ENCODE measurements at regions not wholly inside any gene's neighbourhood (a gene's known extent, or its start where the extent isn't known, plus 50 kb on each side); places are given as distances from the start of the nearest gene placed in this dataset.

DNA sequence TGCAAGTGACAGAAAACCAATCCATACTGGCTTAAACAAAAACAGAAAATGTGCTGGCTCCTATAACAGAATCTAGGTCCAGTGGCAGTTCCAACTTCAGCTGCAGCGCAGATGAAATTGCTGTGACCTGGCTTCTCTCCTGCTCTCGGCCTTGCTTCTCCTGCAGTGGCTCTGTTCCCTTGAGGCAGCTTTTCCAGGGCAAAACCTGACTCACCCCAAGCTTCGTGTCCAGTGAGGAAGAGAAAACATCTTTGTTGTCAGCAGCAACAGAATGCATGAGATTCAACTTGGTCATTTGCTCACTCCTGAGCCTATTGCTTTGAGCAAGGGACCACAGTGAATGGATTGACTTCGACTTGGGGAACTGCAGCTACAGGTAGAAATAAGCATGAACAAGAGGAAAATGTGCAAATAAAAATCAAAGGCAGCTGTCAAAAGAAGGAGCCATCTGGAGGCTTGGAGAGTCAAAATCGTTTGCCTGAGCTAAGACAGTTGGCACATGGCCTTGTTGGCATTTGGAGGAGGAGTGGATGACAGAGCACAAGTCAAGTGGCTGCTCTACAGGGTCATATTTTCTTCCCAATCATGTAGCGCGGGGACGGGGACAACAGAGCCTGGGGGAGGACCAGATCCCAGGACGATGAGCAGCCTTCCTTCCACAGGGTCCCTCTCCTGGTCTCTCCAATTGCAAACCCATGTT lies 523.4 kb downstream of the FGF9 start:
- no peaks in the 10 kb centered on the region for H3K36me3 Mint-ChIP-seq
- H3K27me3 Mint-ChIP-seq, result peaks cover 7% of the 10 kb centered on the region
- no peak overlapping the region for H3K4me3 Mint-ChIP-seq
- no peaks in the 10 kb centered on the region for H3K9me3 Mint-ChIP-seq
- H3K27ac Mint-ChIP-seq, result no peak overlapping the region
- H3K4me1 Mint-ChIP-seq, result peaks cover 11% of the 10 kb centered on the region
- ATAC-seq, result no peak

DNA sequence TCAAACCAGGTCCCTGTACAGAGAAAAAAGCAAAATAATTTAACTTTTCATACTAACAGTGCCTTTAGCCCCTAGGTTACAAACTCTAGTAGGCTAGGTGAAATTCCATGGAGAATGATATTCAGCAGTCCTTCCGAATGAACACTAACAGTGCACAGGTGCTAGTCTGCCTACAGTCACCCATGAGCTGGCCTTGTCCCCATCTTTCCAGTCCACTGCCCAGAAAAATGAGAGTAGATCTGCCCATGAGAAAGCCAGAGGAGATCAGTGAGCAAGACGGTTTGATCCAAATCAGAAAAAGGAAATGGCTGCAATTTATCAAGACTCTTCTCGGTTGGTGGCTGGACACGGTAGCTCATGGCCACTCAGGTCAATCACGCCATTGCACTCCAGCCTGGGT lies 524.9 kb downstream of the FGF9 start:
- peaks cover 11% of the 10 kb centered on the region for H3K4me1 Mint-ChIP-seq
- H3K4me3 Mint-ChIP-seq, result no peak overlapping the region
- H3K9me3 Mint-ChIP-seq, result no peaks in the 10 kb centered on the region
- ATAC-seq, result no peak
- H3K36me3 Mint-ChIP-seq, result no peaks in the 10 kb centered on the region
- H3K27me3 Mint-ChIP-seq, result no peaks in the 10 kb centered on the region
- H3K27ac Mint-ChIP-seq, result no peak overlapping the region

- Mint-ChIP-seq H3K4me3 (no peak overlapping the region), H3K27me3 (no peaks in the 10 kb centered on the region), H3K9me3 (no peaks in the 10 kb centered on the region), H3K36me3 (no peaks in the 10 kb centered on the region), H3K4me1 (peaks cover 11% of the 10 kb centered on the region), H3K27ac (no peak overlapping the region)
- ATAC-seq, result no peak
Observed at GRCh38 chr13:22196777-22197176, 525.9 kb downstream of the FGF9 start.

- Mint-ChIP-seq H3K9me3 (no peaks in the 10 kb centered on the region), H3K4me3 (no peak overlapping the region), H3K27ac (no peak overlapping the region), H3K4me1 (peaks cover 11% of the 10 kb centered on the region), H3K36me3 (no peaks in the 10 kb centered on the region), H3K27me3 (no peaks in the 10 kb centered on the region)
- no peak for ATAC-seq
Observed at GRCh38 chr13:22198001-22198400, 527.1 kb downstream of the FGF9 start.

DNA sequence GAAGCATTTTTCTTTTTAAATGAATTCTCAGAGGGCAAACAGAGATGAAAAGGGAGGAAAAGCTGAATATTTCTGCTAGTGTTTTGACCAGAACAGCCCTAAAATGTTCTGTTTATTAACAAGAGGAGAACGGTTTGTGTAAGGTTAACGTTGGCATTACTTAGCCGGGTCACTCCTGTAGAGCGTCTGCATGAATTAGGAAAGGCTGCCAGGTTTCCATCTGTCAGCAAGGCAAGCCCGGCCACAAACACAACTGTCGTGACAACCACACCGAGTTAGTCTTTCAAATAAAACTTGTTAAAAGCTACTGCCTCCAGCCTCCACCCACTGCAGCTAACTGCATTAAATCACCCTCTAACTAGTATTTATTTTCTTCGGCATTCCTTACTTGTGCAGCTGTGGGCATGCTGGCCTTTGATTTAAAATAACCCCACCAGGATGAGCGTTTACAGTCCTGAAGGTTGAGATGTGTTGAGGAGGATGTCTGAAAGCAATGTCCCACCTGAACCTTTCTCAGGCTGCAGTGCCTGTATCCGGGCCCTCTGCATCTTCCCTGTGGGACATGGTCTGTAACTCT lies 527.9 kb downstream of the FGF9 start:
- Mint-ChIP-seq H3K4me3 (no peak overlapping the region), H3K27me3 (no peaks in the 10 kb centered on the region), H3K27ac (no peak overlapping the region), H3K9me3 (no peaks in the 10 kb centered on the region), H3K36me3 (no peaks in the 10 kb centered on the region), H3K4me1 (peaks cover 11% of the 10 kb centered on the region)
- ATAC-seq, result no peak

- H3K9me3 Mint-ChIP-seq, result no peaks in the 10 kb centered on the region
- ATAC-seq, result no peak
- no peak overlapping the region for H3K4me3 Mint-ChIP-seq
- H3K4me1 Mint-ChIP-seq, result peaks cover 11% of the 10 kb centered on the region
- H3K27ac Mint-ChIP-seq, result no peak overlapping the region
- H3K36me3 Mint-ChIP-seq, result no peaks in the 10 kb centered on the region
- H3K27me3 Mint-ChIP-seq, result no peaks in the 10 kb centered on the region
Observed at GRCh38 chr13:22200440-22200839, 529.6 kb downstream of the FGF9 start.

- H3K27me3 Mint-ChIP-seq, result no peaks in the 10 kb centered on the region
- no peaks in the 10 kb centered on the region for H3K36me3 Mint-ChIP-seq
- no peak overlapping the region for H3K4me3 Mint-ChIP-seq
- no peak for ATAC-seq
- no peak overlapping the region for H3K27ac Mint-ChIP-seq
- peaks cover 11% of the 10 kb centered on the region for H3K4me1 Mint-ChIP-seq
- no peaks in the 10 kb centered on the region for H3K9me3 Mint-ChIP-seq
Observed at GRCh38 chr13:22201375-22201925, 530.6 kb downstream of the FGF9 start.

DNA sequence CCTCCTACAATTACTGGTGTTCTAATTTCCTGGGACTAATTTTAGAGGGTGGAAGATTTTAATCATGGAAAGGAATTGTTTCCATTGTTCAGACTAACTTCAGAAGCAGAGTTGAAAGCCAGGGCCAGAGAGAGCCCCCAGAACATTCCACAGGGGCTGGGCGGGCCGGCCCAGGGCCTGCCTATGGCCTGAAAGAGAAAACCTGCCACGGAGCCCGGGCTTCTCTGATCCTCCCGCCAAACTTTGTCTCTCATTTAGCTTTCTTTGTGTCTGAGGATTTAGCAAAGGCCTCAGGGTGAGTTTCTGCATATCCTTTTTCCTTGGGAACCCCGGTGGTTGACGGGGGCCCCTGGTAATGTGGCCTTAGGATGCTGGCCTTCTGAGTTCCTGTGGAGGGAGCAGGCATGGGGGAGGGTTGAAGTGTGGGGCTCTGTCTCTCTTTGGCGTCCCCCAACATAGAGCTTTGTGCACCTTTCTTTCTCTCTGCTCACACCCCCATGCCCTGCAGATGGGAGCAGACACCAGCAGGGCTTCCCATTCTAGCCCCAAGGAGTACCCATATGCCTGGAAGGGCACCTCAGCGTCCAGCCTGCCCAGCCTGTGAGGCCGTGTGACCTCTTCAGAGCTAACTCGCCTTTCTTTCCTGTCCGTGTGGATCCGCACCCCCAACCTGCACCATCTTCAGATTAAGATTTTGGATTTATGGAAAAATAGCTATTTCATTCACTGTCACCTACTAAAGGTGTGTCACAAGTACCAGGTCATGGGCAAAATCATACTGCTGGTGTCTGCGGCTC lies 539.5 kb downstream of the FGF9 start:
- no peak for ATAC-seq
- no peaks in the 10 kb centered on the region for H3K36me3 Mint-ChIP-seq

GRCh38 chr13:22211876-22212275 lies 541.0 kb downstream of the FGF9 start:
- H3K36me3 Mint-ChIP-seq, result no peaks in the 10 kb centered on the region
- no peak overlapping the region for H3K27ac Mint-ChIP-seq
- ATAC-seq, result no peak
- H3K27me3 Mint-ChIP-seq, result no peaks in the 10 kb centered on the region
- H3K9me3 Mint-ChIP-seq, result no peaks in the 10 kb centered on the region
- no peak overlapping the region for H3K4me3 Mint-ChIP-seq
- H3K4me1 Mint-ChIP-seq, result peaks cover 10% of the 10 kb centered on the region

More for the DNA sequence above, 539.5 kb downstream of the FGF9 start:
- Mint-ChIP-seq H3K4me3 (no peak overlapping the region), H3K9me3 (no peaks in the 10 kb centered on the region), H3K27me3 (no peaks in the 10 kb centered on the region), H3K4me1 (peaks cover 10% of the 10 kb centered on the region), H3K27ac (no peak overlapping the region)

DNA sequence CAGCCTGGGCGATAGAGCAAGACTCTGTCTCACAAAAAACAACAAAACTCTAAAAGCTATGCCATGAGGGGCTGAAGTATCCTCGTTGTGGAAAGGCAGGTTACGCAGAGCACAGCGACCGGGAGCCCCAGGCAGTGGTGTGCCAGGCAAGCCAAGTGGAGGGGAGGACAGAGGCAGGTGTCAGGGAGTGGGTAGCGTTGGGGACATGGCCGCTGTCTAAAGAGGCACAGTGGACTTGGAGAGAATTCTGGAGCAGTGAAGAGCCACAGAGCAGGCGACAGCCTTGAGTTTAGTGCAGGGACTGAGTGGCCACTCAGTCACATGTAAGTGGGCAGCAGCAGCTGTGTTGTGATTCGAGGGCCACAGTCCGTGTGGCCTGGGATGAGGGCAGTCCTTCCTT lies 541.7 kb downstream of the FGF9 start:
- Mint-ChIP-seq H3K36me3 (no peaks in the 10 kb centered on the region), H3K27me3 (no peaks in the 10 kb centered on the region), H3K4me1 (peaks cover 10% of the 10 kb centered on the region), H3K4me3 (no peak overlapping the region), H3K27ac (no peak overlapping the region), H3K9me3 (no peaks in the 10 kb centered on the region)
- no peak for ATAC-seq

- Mint-ChIP-seq H3K36me3 (no peaks in the 10 kb centered on the region), H3K4me1 (peaks cover 10% of the 10 kb centered on the region), H3K27ac (no peak overlapping the region)
Observed at GRCh38 chr13:22214184-22214583, 543.3 kb downstream of the FGF9 start.

GRCh38 chr13:22218797-22219196 lies 547.9 kb downstream of the FGF9 start:
- Mint-ChIP-seq H3K4me1 (peaks cover 8% of the 10 kb centered on the region), H3K27me3 (no peaks in the 10 kb centered on the region), H3K36me3 (no peaks in the 10 kb centered on the region), H3K9me3 (no peaks in the 10 kb centered on the region), H3K4me3 (no peak overlapping the region), H3K27ac (no peak overlapping the region)
- ATAC-seq, result no peak

More at GRCh38 chr13:22214184-22214583, 543.3 kb downstream of the FGF9 start:
- Mint-ChIP-seq H3K9me3 (no peaks in the 10 kb centered on the region), H3K27me3 (no peaks in the 10 kb centered on the region), H3K4me3 (no peak overlapping the region)
- no peak for ATAC-seq

- Mint-ChIP-seq H3K4me3 (no peak overlapping the region), H3K27ac (no peak overlapping the region), H3K27me3 (no peaks in the 10 kb centered on the region), H3K4me1 (no peaks in the 10 kb centered on the region), H3K36me3 (no peaks in the 10 kb centered on the region), H3K9me3 (no peaks in the 10 kb centered on the region)
- ATAC-seq, result no peak
Observed at GRCh38 chr13:22219709-22220108, 548.8 kb downstream of the FGF9 start.

DNA sequence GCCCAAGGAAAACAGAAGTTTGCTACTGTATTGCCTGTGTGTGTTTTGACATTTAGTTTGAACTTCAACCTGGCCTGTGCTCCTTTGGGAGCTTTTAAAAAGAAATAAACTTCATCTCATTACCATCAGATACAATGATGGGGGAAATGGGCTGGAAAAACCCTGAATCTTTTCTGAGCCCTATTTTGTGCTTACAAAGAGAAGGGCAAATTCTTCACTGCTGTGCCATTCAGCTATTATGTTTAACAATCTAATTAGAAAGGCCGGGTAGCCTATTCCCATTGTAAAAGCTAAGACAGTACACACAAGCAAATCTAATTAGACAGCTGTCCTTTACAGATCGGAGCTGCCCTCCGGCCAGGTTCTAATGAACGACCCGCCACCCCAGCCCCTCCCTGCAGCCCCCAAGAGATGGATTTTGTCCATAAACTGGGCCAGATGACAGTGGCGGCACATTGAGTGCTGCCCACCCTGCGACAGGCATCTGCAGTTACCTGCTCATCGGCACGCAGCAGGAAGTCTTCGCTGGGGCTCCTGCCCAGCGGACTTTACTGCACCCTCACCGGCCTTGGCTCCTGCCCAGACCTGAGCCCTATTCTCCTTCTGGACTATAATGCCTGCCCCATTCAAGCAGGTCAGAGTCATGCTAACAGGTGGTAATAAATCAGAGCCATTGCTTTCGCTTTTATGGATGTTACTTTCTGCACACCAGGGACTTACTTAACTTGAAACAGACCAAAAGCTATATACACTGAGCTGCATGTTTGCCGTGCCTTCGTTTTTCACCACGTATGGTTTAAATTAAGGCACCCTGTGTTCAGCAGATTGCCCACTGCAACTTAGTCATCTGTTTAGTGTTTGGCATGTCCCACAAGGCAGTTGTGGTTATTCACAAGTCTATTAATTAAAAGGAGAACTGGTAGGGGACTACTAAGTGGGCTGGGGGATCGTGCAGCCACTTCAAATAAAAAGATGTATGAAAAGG lies 549.6 kb downstream of the FGF9 start:
- H3K36me3 Mint-ChIP-seq, result no peaks in the 10 kb centered on the region
- H3K27me3 Mint-ChIP-seq, result no peaks in the 10 kb centered on the region
- H3K4me3 Mint-ChIP-seq, result no peak overlapping the region
- H3K4me1 Mint-ChIP-seq, result no peaks in the 10 kb centered on the region
- no peak for ATAC-seq
- no peaks in the 10 kb centered on the region for H3K9me3 Mint-ChIP-seq
- H3K27ac Mint-ChIP-seq, result no peak overlapping the region

DNA sequence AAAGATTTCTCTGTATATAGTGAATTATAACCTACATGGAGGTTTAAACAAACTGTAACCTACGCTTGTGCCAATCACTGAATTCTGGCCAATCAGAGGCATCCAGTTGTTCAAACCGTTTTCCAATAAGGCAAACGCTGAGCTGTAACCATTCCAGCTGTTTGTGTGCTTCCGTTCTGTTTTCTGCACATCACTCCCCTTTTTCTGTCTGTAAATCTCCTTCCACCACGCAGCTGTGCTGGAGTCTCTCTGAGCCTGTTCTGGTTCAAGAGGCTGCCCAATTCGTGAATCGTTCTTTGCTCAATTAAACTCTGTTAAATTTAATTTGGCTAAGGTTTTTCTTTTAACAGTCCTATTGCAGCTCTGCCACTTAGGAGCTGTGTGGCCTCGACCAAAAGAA lies 552.5 kb downstream of the FGF9 start:
- H3K9me3 Mint-ChIP-seq, result no peaks in the 10 kb centered on the region
- no peak overlapping the region for H3K4me3 Mint-ChIP-seq
- no peak for ATAC-seq
- H3K27me3 Mint-ChIP-seq, result no peaks in the 10 kb centered on the region
- no peaks in the 10 kb centered on the region for H3K36me3 Mint-ChIP-seq
- H3K4me1 Mint-ChIP-seq, result peaks cover 15% of the 10 kb centered on the region
- no peak overlapping the region for H3K27ac Mint-ChIP-seq
